ENCODE measurements at regions not wholly inside any gene's neighbourhood (a gene's known extent, or its start where the extent isn't known, plus 50 kb on each side); places are given as distances from the start of the nearest gene placed in this dataset.

DNA sequence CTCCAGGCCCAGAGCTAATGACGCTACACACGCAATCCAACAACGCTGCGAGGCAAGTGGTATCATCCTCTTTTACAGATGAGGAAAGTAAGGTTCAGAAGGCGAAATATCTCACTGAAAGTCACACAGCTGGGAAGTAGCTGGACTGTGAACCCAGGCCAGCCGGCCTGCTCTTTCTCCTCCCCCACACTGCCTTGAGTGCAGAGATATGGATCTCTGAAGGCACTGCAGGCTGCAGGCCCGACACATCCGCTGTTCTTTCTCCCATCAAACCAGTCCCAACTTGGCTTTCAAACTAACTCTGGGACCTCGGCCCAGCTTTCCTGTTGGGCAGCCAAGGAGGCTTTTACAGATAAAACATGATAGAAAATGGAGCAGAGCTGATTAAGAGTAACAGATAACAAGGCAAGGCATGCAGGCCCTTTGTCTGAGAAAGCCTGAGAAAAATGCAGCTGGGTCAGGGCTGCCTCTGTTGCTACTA is 64.0 kb upstream of the PTPRJ start (continued):
- 0 out of 2 replicates have a peak, but pooled peaks have one; percentile 28 for TF ChIP-seq GATAD2B (IDR thresholded peaks at IDR 0.05; ENCODE audit: borderline replicate concordance)
- no peak for TF ChIP-seq MTA1 (IDR thresholded peaks at IDR 0.05; ENCODE audit: borderline replicate concordance)
- no peak for TF ChIP-seq ZNF143 (CRISPR knock-in tag; IDR thresholded peaks at IDR 0.05)
- TF ChIP-seq ZNF609 (CRISPR knock-in tag; IDR thresholded peaks at IDR 0.05; ENCODE audit: borderline replicate concordance): no peak
- 0 out of 2 replicates have a peak, but pooled peaks have one; percentile 25 for TF ChIP-seq NFIC (IDR thresholded peaks at IDR 0.05)
- peak; percentile 79 for TF ChIP-seq ETV1 (tag; conservative IDR thresholded peaks at IDR 0.05; ENCODE audit: low read depth)

DNA sequence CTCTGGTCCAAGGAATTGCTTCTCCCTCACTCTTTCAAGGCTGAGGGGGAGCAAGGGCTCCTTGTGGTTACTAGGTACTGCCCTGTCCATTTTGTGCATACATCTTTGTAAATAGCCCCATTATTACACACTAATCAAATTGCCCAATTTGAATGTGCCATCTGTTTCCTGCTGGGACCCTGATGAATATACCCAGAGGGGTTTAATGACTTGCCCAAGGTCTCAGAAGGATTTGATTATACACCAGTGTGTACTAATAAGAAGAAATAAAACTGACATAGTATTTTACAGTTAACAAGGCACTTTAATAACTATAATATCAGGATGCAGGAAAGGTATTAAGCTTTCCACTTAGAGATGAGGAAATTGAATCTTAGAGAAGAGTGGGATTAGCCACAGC is 64.6 kb upstream of the PTPRJ start:
- in situ Hi-C loops (cut with MboI): no loop called here
- TF ChIP-seq ZZZ3 (IDR thresholded peaks at IDR 0.05): no peak
- TF ChIP-seq SMAD4 (CRISPR knock-in tag; conservative IDR thresholded peaks at IDR 0.05): no peak
- Histone ChIP-seq H3K27me3 (ENCODE audit: control insufficient read depth in 2 of 2, insufficient read depth in 2 of 2, low read length in 2 of 2) (no peaks in the 10 kb centered on the region), H3K4me1 (replicated peaks in 1 of 2; ENCODE audit: control insufficient read depth in 2 of 2, insufficient read depth in 2 of 2, low read length in 2 of 2) (peaks cover 32 to 51% of the 10 kb centered on the region in 2 experiments), H3K36me3 (ENCODE audit: control insufficient read depth, insufficient read depth, low read length) (no peaks in the 10 kb centered on the region), H3K4me3 (no peak overlapping the region), H2AFZ (ENCODE audit: low read depth, low read length) (peak overlapping the region; percentile 68), H3K9me3 (replicated peaks; ENCODE audit: control insufficient read depth, insufficient read depth, low read depth, low read length) (no peaks in the 10 kb centered on the region), H3K79me2 (ENCODE audit: control insufficient read depth, insufficient read depth, low read length) (no peaks in the 10 kb centered on the region), H4K20me1 (replicated peaks; ENCODE audit: control insufficient read depth, insufficient read depth, low read length) (no peaks in the 10 kb centered on the region), H3K9ac (ENCODE audit: insufficient read depth in 1 of 2, low read depth in 2 of 2, low read length in 2 of 2) (peak overlapping the region in 1 of 2 experiments; percentile 64; a peak in 1 of 4 replicates), H3K9me1 (ENCODE audit: control insufficient read depth, insufficient read depth, low read length) (no peaks in the 10 kb centered on the region), H3K27ac (ENCODE audit: extremely low read depth, low read depth, low read length) (peak overlapping the region; percentile 55; the same call in 1 of the 3 replicates), H3K4me2 (ENCODE audit: insufficient read depth, low read length) (peak overlapping the region; percentile 57; the same call in 1 of the 2 replicates)
- CTCF ChIA-PET (ENCODE audit: low intra/inter-chr PET ratio): no interaction called here
- intact Hi-C loops (cut with micrococcal nuclease): no loop called here
- ATAC-seq (no peak), FAIRE-seq (no peak), DNase-seq (ENCODE audit: extremely low read depth in 1 of 4, low spot score in 3 of 4) (no peak)
- no TSS peak for BruUV-seq (replicated peaks)
- POLR2A ChIA-PET: interaction anchor here (0.6 to 1.5 kb wide), 2 partner anchors 8 to 100 kb away, joined by 3 to 7 read pairs; no protein-coding TSS in a partner anchor

Measured in K562 (cell line).